GM18526 (cell line): ENCODE measurements at regions not wholly inside any gene's neighbourhood (a gene's known extent, or its start where the extent isn't known, plus 50 kb on each side); places are given as distances from the start of the nearest gene placed in this dataset.

Experiments used
- POLR2A ChIP-seq: IDR thresholded peaks from 3 replicates; pipeline ENCODE4 v1.6.1; 2011; ENCODE audit not compliant: insufficient read length; ENCODE audit errors: extremely low read depth

DNA sequence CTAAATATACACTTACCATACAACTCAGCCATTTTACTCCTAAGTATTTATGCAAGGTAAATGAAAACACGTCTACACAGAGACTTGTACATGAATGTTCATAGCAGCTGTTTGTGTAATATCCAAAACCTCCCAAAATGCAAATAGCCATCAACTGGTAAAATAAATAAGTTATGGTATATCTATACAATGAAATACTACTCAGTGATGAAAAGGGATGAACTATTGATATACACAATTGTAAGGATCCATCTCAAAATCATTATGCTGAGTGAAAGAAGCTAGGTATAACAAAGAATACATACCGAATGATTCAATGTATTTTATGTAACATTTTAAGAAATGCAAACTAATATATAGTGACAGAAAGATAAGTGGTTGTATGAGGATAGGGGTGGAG is 149.8 kb upstream of the TNFSF11 start:
- no peak for TF ChIP-seq POLR2A

DNA sequence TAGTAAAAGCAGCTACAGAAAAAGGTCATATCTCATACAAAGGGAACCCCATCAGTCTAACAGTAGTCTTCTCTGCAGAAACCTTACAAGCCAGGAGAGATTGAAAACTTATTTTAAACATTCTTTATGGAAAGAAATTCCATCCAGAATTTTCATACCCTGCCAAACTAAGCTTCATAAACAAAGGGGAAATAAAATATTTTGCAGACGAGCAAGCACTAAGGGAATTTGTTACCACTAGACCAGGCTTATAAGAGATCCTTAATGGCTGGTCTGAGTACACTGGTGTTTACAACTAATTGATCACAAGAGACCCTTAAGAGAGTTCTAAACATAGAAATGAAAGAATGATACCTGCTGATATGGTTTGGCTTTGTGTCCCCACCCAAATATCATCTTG is 128.6 kb upstream of the TNFSF11 start:
- TF ChIP-seq POLR2A, result no peak

DNA sequence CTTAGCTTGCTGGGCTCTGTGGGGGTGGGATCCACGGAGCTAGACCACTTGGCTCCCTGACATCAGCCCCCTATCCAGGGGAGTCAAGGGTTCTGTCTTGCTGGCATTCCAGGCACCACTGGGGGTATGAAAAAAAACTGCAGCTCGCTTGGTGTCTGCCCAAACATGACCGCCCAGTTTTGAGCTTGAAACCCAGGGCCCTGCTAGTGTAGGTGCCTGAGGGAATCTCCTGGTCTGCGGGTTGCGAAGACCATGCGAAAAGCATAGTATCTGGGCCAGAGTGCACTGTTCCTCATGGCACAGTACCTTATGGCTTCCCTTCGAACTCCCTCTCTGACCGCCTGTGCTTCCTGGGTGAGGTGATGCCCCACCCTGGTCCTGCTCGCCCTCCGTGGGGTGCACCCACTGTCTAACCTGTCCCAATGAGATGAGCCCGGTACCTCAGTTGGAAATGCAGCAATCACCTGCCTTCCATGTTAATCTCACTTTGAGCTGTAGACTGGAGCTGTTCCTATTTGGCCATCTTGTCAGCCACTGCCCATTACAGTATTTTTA is 120.8 kb upstream of the TNFSF11 start:
- no peak for TF ChIP-seq POLR2A

DNA sequence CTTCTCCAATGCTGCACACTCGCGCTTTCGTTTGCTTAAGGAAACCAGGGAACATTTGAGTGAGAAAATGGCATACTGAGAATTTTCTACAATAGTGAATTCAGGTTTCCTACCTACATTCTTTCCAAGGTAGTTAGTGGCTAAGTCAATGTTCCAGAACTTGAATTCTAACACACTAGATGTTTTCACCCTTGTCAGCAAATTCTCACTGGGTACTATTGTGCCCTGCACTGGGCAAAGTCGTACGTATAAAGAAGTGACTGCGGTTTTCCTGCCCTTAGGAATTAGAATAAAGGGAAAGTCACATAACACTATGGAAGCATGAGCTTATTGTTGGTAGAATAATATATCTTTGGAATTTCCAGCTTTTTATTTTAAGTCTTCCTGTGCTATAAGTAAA is 119.2 kb upstream of the TNFSF11 start:
- TF ChIP-seq POLR2A, result no peak

DNA sequence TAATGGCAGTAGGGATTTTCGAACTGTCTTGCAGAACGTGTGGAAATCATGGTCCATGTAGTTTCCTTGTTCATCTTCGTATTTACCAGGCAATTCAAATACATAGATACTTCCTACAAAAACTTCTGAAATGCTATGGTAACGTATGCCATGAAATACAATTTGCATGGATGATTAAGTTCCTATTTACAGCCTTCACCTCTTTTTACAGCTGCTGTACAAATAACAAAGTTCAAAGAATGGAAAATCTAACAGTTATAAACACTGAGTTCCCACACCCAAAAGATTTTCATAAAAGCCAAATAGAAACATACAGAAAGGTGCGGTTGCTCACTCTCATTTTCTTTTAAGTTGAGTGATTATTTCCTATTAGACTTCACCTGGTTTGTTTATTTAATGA is 115.8 kb upstream of the TNFSF11 start:
- no peak for TF ChIP-seq POLR2A

DNA sequence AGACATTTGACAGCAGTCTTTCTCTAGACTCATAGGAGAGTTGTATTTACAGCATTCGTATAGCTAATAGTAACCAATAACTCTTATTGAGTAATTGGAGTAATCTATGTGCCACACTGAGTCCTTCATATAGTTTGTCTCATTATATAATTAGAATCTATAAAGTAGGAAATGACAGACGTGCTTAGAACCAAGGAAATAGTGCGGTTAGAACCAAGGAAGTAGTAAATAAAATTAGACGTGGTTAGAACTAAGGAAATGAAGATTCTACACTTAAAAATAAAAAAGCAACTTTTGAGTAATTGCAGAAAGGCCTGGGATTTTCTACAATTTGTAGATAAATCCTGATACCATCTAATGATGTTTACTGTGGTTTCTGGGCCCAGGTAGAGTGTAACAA is 107.8 kb upstream of the TNFSF11 start:
- no peak for TF ChIP-seq POLR2A

DNA sequence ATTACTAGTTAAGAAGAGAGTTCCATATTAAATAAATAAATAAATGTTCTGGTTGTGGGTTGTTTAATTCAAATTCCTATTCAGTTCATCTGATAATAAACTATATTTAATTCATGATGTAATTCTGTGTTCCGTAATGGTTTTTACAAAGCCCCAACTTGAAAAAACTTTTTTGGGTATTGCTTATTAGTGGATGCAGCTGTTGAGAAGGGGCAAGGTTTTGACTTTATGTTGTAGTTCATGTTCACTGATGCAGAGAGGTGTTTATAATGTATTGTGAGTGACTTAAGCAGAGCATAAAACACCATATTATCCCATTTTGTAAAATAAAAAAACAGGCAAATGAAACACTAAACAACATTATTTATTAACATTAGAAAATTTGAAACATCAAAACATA is 107.3 kb upstream of the TNFSF11 start:
- no peak for TF ChIP-seq POLR2A

DNA sequence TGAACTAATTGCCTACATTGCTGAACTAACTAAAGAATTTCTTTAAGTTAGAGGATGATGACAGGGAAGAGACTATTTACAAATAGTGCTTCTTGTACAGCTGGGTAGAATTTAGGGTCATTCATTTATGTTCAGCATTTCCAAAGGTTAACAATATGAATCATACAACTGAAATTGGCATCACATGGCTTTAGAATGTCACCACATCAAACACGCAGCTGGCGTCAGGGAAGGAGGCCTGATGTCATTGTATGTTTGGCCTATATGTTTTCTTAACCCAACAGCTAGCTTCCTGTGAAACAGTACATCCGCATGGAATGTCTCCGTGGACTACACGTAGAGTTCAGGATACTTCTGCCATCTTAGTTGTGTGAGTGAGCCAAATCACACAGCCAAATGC is 99.0 kb upstream of the TNFSF11 start:
- no peak for TF ChIP-seq POLR2A

DNA sequence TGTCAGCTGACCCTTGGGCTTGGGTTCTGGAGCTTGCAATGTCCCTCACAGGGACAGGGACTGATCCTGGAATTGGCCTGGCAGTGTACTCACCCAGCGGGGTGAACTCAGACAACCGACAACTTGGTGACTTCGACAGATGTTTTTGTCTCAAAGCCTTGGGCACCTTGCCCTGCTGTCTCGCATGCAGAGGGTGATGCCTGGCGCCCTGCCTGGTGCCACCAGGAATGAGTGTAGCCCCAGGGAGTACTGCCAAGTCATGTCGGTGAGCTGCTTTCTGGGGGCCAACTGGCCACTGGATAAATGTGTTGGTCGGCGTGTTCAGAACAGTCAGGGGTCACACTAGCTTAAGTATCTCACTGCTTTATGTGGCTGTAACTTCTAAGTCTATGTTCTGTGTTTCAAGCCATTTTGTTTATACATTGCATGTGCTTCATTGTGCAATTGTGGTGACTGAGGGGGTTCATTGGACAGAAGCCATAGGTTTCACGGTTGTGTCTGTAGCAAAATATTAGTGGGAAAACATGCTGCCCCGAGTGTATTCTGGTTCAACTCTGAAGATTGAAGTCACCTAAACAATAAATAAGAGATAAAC is 96.3 kb upstream of the TNFSF11 start:
- TF ChIP-seq POLR2A, result no peak

DNA sequence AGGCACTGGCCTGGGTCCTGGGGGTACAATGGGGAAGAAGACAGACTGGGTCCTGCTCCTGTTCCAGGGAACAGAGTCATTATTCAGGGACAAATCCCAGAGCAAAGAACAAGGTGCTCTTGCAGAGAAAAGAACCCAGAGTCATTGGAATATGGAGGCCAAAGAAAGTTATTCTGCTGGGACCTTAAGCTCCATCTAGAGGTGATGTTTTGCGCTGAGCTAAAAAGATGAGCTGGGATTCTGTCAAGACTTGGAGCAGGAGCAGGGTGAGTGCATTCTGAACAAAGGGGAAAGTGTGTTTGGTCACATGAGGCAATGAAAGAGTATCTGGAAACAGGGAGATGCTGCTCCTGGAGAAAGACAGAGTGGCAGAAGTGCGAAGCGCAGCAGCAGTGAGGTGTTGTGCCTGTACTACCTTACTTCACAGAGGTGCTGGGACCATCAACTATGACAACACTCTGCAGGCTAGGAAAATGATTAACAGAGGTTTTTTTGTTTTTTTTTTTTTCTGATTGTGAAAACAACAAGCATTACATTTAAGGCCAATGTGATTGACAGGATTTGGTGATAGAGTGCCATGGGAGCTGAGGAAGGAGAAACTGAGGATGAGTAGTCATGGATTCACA is 95.3 kb upstream of the TNFSF11 start:
- no peak for TF ChIP-seq POLR2A

DNA sequence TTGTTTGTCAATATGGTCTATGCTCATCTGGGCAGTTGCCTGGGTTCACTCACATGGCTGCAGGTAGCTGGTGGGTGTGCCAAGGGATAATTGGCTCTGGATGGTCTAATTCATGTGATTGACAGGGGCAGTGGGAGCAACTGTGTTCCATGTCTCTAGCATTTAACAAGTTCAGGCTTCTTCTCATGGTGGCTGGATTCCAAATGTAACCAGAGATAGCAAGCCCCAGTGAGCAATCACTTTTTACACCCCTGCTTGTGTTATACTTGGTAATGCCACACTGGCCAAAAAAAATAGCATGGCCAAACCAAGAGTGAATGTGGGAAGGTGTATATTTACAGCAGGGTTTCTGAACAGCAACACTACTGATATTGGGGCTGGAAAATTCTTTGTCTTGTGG is 89.6 kb upstream of the TNFSF11 start:
- no peak for TF ChIP-seq POLR2A

DNA sequence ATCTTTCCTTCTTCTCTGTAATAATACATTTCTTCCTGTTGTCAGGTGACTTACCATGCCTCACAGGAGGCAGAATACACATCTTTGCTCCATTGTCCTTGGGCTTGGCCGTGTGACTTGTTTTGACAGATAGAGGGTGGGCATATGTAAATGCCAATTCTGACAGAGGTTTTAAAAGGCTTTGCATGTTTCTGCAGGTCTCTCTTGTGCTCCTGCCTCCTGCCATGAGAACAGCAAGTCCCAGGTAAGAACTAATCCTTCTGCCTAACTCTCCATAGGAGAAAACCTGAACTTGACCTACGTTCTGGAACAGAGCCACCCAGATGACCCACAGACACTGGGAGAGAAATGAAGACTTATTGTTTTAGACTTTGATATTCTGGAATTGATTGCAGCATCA is 88.7 kb upstream of the TNFSF11 start:
- no peak for TF ChIP-seq POLR2A

DNA sequence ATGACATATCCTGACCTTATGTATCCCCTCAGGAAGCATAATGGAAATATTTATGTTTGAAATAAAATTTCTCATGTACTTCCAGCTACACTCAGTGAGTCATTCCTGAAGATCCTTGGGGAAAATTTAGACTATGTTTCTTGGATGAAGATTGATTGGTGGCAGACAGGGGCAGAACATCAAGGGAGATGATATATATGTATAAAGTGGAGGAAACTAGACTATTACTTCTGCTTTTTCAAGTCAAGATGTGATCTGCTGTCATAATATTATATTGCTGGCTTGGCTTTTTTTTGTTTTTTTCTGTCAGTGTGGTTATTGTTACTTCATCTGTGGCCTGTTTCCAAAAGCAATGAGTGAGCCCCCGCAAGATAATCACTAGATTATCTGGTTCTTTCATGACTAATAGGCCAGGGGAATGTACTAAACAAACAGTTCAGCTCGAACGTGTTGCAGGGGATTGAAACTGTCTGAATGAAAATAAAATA is 87.2 kb upstream of the TNFSF11 start:
- TF ChIP-seq POLR2A, result no peak

DNA sequence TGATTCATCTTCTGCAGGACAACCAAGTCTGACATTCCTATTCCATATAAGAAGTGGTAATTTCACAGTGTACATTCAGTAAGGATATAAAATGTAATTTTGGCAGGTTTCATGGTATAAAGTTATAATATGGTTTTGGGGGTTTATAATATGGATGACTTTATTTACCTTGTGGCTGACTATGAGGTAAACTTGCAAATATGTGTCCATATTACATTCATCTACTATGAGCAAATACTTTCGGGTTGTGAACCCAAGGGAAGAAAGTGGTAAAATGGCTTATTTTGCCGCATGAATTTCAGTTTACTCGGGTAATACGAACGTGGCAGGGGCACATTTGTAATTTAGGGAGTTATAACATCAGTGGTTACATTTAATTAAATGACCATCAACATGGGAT is 86.7 kb upstream of the TNFSF11 start:
- no peak for TF ChIP-seq POLR2A

DNA sequence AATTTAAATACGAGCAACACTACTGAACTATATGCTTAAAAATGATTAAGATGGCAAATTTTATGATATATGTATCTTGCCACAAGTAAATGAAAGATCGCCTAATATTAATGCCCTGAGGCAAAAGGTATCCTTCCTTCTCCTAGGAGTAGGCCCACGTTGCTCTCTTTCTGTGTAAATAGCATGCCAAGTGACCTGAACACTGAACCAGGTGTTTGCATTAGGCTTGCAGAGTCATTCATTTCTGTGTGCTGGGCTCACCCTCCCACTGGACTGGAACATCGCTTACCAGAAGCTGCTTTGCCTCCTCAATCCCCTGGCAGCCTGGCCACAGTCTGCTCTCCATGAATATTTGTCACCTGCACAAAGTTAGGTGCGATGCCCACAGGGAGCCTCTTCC is 83.3 kb upstream of the TNFSF11 start:
- no peak for TF ChIP-seq POLR2A

DNA sequence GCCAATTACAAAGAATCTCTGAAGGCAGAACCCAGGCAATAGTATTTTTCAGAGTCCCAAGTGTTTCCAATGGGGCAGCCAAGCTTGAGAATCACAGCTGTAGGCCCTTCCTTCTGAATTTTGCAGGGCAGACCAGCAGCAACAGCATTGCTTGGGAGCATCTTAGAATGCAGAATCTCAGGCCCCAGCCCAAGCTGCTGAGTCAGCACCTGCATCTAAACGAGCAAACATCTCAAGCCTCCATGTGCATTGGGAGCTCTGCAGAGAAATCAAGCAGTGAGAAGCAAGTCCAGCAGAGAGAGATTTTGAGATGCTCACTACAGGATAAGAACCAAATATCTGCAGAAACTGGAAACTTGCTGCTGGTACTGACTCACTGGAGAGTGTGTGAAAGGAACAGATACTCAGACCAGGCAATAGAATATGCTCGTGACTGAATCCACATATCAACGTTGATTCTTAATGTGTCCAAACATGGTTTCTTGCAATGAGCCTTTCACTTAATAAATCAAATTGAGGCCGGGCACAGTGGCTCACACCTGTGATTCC is 81.5 kb upstream of the TNFSF11 start:
- no peak for TF ChIP-seq POLR2A
